SK-N-DZ (cell line): ENCODE measurements at regions not wholly inside any gene's neighbourhood (a gene's known extent, or its start where the extent isn't known, plus 50 kb on each side); places are given as distances from the start of the nearest gene placed in this dataset.

Experiments used
- DNase-seq: peaks from one replicate; pipeline ENCODE4 v3.0.0-alpha.2; 2015; ENCODE audit warnings: low spot score

DNA sequence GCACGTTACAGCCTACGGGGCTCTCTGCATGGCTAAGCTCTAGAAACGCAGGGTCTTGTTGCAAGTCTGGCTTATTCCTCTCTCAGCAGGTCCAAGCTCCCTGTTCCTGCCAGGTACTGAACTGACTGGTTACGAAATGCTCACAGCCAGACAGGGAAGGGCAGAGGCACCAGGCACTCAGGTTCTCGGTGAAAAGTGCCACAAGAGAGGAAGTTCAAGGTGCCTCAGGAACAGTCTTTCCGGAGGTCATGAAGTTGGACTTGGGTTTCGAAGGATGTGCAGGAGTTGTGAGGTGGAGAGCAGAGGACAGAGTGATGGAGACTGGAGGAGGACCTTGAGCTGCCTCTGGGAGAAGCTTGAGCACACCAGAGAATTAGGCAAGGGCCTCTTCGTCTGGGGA lies 124.7 kb upstream of the GSE1 start:
- no peak for DNase-seq

DNA sequence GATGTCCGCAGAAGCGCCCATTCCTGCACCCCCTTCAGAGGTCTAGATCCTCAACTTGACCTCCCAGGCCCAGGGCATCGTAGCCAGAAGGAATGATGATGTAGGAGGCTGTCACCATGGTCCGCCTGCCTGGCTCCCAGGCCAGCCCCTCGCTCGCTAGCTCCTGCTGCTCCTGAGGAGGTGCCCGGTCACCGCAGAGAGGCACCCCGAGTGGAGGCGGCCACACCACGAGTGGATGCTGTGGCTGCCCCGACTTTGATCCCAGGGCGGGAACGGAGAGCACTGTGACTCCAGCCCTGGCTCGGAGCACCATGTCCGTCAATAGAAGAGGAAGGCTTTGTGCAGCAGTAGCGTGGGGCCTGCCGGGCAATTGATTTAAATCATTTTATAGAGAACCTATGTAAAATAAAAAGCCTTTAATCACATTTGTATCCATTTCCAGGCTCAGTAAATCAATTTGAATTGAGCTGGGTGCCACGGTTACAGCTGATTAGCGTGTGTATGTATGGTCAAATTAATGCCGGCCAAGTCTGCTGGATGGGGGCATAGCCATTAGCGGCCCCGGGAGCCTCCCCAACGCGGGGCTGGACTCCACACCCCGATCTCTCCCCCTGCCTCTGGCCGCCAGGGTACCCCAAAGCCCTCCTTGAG lies 122.6 kb upstream of the GSE1 start:
- DNase-seq: no peak

DNA sequence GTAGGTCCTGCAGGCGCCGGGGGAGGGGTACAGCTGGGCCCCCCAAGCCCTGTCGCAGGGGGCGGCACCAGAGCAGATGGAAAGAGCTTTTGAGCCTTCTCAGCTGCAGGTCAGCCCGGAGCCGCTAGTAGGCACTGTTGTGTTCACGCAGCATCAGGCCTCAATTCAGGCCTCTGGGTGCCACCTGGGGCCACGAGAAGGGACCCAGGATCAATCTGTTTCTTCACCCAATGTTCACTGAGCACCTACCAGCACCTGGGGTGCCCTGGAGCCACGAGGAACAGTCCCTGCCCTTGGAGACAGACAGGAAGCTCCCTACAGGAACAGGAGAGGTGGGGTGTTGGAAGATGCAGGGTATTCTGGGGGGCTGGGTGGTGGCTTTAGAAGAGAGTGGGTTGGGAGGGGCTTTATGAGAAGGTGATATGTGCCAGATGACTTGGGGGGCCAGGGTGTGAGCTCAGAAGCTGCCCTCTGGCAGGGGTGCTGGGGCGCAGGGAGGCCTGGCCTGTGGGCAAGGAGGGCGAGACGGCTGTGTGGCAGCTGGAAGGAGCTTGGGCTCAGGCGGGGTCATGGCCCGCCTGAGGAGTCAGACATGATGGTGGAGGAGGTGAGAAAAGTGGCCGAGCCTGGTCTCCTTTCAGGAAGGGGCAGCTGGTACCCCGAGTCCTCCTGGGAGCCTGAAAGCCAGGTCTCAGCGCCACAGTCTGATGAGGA lies 121.9 kb upstream of the GSE1 start:
- DNase-seq: no peak

DNA sequence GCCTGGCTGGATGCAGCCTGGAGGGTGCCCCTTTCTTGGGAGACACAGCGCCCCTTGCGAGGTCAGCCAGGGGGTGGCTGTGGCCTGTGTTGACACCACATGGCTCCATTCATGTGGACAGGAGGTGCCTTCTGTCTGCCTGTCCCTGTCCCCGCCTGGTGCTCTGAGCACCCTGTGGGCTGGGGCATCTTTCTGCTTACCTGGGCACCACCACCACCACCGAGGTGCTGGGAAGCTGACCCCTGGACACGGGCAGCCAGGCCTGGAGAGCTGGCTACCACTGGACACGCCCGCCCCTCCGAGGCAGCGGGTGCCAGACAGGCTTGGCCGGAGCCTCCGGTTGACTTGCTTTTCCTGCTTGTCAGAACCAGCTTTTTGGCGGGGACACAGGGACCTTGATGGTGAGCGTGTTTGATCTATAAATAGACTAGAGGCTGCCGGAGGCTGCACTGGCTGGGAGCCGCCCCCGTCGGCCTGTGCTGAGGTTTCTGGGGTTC lies 121.3 kb upstream of the GSE1 start:
- DNase-seq: no peak

DNA sequence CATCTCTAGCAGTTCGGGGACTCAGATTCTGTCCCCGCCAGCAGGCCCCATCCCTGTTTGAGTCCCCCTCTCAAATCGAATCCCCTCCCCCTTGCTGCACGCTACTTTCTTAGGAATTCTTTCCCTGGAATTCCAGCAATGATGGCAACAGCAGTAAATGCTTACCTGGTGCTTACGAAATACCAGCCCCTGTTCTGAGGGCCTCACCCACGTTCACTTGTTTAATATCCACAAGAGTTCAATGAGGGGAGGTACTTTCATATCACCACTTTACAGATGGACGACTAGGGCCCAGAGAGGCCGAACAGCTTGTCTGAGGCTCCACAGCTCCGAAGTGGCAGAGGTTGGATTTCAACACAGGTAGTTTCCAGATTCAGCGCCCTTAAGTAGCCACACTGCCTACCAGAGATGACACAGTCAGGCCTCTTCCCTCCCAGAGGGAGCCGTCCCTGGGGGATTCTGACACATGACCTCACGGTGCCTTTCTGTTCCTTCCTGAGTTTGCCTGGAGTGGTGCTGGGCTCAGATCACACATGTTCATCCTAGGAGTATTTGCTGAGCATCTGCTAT lies 120.7 kb upstream of the GSE1 start:
- DNase-seq: no peak

DNA sequence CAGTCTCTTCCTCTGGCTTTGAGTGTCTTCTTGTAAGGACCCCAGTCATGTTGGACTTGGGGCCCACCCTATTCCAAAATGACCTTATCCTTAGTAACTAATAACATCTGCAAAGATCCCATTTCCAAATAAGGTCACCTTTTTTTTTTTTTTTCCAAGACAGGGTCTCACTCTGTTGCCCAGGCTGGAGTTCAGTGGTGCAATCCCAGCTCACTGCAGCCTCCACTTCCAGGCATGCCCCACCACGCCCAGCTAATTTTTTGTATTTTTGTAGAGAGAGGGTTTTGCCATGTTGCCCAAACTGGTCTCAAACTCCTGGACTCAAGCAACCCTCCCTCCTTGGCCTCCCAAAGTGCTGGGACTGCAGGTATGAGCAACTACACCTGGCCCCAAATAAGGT lies 118.8 kb upstream of the GSE1 start:
- no peak for DNase-seq

GRCh38 chr16:85495259-85495658 lies 117.9 kb upstream of the GSE1 start:
- DNase-seq: no peak

- DNase-seq: no peak
These were observed 117.1 kb upstream of the GSE1 start for GRCh38 chr16:85495823-85496538.

GRCh38 chr16:85497622-85498314 lies 115.4 kb upstream of the GSE1 start:
- DNase-seq: no peak

- no peak for DNase-seq
These were observed 114.5 kb upstream of the GSE1 start for GRCh38 chr16:85498607-85499006.

GRCh38 chr16:85500220-85500619 lies 112.9 kb upstream of the GSE1 start:
- no peak for DNase-seq

GRCh38 chr16:85501900-85502299 lies 111.2 kb upstream of the GSE1 start:
- DNase-seq: no peak

GRCh38 chr16:85502357-85502756 lies 110.8 kb upstream of the GSE1 start:
- no peak for DNase-seq

- no peak for DNase-seq
These were observed 109.4 kb upstream of the GSE1 start for GRCh38 chr16:85503679-85504231.

DNA sequence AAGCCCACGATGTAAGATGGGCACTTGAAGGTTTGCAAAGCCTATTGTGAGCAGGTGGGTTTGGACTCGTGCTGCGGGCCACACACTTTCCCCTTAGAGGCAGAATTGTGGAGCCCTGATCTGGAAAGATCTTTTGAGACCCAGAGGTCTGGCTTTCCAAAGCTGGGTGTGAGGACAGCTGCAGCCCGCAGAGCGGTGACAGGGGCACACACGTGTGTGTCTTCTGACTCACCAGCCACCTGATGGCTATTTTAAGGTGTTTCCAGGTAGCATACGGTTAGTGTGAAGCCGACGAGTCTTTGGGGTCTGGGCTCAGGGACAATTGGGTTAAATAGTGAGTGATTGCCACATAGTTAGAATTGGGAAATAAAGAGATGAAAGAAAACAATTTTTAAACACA lies 108.9 kb upstream of the GSE1 start:
- DNase-seq: no peak

DNA sequence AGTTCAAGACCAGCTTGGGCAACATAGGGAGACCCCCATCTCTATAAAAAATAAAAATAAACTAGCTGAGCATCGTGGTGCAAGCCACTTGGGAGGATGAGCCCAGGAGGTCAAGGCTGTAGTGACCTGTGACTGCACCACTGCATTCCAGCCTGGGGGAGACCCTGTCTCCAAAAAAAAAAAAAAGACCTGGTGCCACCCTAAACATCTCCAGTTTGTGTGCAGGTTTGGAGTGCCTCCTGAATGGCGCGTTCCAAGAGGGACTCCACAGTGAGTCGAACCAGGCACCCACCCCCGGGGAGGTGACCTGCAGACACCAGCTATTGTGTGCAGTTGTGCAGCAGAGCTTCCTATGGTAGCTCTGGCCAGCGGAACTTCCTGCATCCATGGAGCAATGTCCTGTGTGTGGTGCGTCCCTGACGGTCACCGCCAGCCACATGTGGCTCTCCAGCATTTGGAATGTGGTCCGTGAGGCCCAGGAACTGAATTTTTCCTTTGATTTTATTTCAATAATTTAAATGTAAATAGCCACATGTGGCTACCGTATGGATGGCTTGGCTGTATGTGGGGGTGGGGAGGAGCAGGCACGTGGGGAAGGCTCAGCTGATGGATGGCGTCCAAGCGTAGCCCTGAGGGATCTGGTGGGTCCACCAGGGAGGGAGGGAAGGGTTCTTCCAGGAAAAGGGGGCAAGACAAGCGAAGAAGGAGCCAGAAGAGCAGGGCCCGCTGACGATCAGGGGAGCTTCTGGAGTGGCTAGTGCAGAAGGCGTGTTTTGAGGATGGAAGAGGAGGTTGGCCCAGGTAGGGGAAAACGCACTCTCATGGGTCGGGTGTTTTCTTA lies 107.1 kb upstream of the GSE1 start:
- no peak for DNase-seq

- no peak for DNase-seq
These were observed 106.5 kb upstream of the GSE1 start for GRCh38 chr16:85506635-85506911.

DNA sequence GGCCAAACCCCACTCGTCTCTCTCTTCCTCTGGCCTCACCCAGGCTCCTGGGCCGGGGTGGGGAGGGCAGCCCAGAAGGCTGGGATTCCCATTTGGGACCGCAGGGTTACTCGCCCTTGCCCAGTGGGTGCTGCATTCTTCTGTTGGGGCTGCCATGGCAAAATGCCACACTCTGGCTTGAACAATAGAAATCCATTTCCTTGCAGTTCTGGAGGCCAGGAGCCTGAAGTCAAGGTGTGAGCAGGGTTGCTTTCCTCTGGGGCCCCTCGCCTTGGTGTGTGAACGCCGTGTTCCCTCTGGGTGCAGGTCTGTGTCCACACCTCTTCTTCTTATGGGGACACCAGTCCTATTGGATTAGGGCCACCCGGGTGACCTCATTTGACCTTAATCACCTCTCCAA lies 105.8 kb upstream of the GSE1 start:
- no peak for DNase-seq

DNA sequence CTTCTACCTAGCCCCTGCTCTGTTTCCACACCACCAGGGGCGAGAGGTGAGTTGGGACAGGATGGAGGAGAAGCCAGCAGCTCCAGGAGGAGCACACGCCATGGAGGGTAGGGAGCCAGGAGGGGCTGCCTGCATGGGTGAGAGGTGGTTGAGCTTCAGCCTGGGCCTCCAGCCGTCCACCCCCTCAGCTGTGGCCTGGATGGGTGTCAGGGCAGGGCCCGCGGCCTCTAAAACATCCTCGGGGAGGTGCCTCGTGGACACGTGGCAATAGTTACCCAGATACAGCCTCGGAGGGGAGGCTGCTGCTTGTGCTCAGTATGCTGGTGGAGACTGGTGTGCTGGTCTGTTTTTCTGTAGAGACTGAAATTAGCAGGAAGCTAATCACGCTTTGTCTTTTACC lies 104.7 kb upstream of the GSE1 start:
- DNase-seq: no peak

DNA sequence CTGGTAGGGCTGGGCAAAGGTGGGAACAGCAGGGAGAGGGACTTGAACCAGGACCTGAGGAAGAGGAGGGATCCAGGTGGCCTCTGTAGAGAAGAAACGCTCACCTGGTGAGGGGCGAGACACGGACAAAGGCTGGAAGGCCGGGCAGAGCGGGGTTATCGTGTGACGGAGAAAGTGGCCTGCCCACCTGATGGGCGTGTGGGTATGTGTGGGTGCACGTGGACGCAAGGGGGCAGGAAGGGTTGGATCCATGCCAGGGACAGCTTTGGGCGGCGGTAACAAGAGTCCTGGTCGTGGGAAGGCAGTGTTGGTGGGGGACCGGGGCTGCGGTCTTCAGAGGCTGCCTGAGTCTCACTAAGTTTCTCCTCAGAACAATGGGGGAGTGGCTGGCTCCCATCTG lies 104.1 kb upstream of the GSE1 start:
- DNase-seq: no peak
